ENCODE measurements at regions not wholly inside any gene's neighbourhood (a gene's known extent, or its start where the extent isn't known, plus 50 kb on each side); places are given as distances from the start of the nearest gene placed in this dataset.

GRCh38 chr1:172818841-172819527, 160.1 kb downstream of the FASLG start:
- TF ChIP-seq, protein P1, sequence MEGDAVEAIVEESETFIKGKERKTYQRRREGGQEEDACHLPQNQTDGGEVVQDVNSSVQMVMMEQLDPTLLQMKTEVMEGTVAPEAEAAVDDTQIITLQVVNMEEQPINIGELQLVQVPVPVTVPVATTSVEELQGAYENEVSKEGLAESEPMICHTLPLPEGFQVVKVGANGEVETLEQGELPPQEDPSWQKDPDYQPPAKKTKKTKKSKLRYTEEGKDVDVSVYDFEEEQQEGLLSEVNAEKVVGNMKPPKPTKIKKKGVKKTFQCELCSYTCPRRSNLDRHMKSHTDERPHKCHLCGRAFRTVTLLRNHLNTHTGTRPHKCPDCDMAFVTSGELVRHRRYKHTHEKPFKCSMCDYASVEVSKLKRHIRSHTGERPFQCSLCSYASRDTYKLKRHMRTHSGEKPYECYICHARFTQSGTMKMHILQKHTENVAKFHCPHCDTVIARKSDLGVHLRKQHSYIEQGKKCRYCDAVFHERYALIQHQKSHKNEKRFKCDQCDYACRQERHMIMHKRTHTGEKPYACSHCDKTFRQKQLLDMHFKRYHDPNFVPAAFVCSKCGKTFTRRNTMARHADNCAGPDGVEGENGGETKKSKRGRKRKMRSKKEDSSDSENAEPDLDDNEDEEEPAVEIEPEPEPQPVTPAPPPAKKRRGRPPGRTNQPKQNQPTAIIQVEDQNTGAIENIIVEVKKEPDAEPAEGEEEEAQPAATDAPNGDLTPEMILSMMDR (IDR thresholded peaks at IDR 0.05 in 2 of 3, conservative IDR thresholded peaks at IDR 0.05 in 1 of 3; ENCODE audit: borderline replicate concordance in 1 of 3, insufficient read depth in 1 of 3, low read depth in 2 of 3, low read length in 2 of 3): no peak
- TF ChIP-seq MAX (IDR thresholded peaks at IDR 0.05) (no peak), EGR1 (IDR thresholded peaks at IDR 0.05; ENCODE audit: low read depth) (no peak), RAD21 (IDR thresholded peaks at IDR 0.05; ENCODE audit: low read depth) (no peak), REST (IDR thresholded peaks at IDR 0.05; ENCODE audit: low read depth) (no peak), SIN3A (IDR thresholded peaks at IDR 0.05; ENCODE audit: low read depth) (no peak), SP1 (IDR thresholded peaks at IDR 0.05; ENCODE audit: low read depth) (no peak), JUND (IDR thresholded peaks at IDR 0.05) (no peak)
